22Rv1 (cell line): ENCODE measurements at regions not wholly inside any gene's neighbourhood (a gene's known extent, or its start where the extent isn't known, plus 50 kb on each side); places are given as distances from the start of the nearest gene placed in this dataset.

Experiments used
- ZFX ChIP-seq: fragments of 450-650 bp; IDR thresholded peaks from 2 replicates; pipeline ENCODE4 v1.6.1; 2017; ENCODE audit warnings: antibody characterized with exemption, borderline replicate concordance
- TF ChIP-seq, protein P1 (sequence below): fragments of 450-650 bp; IDR thresholded peaks from 2 replicates; pipeline ENCODE4 v1.5.1; 2017; ENCODE audit warnings: mild to moderate bottlenecking

DNA sequence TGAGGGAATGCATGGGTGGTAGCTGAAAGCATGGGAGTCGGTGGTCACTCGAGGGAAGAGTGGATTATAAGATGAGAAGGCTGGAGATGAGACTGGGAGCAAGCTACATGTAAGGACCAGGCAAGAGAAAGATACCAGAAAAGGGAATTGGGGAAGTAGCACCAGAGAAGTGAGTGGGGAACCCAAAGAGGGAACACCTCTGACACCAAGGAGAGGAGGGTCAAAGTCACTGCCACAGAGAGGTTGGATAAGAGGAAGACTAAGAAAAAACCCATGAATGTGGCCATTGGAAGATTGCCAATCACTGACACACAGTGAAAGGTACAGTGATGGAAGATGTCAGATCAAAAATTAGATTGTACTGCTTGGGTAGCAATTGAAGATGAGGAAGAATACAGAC lies 473.9 kb downstream of the BCL11A start:
- TF ChIP-seq, protein P1, sequence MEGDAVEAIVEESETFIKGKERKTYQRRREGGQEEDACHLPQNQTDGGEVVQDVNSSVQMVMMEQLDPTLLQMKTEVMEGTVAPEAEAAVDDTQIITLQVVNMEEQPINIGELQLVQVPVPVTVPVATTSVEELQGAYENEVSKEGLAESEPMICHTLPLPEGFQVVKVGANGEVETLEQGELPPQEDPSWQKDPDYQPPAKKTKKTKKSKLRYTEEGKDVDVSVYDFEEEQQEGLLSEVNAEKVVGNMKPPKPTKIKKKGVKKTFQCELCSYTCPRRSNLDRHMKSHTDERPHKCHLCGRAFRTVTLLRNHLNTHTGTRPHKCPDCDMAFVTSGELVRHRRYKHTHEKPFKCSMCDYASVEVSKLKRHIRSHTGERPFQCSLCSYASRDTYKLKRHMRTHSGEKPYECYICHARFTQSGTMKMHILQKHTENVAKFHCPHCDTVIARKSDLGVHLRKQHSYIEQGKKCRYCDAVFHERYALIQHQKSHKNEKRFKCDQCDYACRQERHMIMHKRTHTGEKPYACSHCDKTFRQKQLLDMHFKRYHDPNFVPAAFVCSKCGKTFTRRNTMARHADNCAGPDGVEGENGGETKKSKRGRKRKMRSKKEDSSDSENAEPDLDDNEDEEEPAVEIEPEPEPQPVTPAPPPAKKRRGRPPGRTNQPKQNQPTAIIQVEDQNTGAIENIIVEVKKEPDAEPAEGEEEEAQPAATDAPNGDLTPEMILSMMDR = no peak
- no peak for TF ChIP-seq ZFX
